HEK293T (cell line): ENCODE measurements at regions not wholly inside any gene's neighbourhood (a gene's known extent, or its start where the extent isn't known, plus 50 kb on each side); places are given as distances from the start of the nearest gene placed in this dataset.

ENCODE experiments used
- CTCF ChIA-PET: fragments of 350-600 bp; formaldehyde crosslinking; extraction: SDS; loops from one replicate; lab custom pipeline; 2021; ENCODE audit warnings: antibody characterized with exemption, inconsistent platforms; lab: Yijun Ruan, JAX
- POLR2A ChIA-PET: fragments of 350-600 bp; formaldehyde crosslinking; extraction: SDS; loops from one replicate; lab custom pipeline; 2020; ENCODE audit warnings: antibody characterized with exemption, inconsistent platforms; lab: Yijun Ruan, JAX
- DNase-seq: peaks from one replicate; pipeline ENCODE4 v3.0.0; 2012; ENCODE audit warnings: mixed read lengths; ENCODE audit errors: extremely low spot score
- ARNT ChIP-seq: fragments of 450-650 bp; IDR thresholded peaks from 2 replicates; pipeline ENCODE4 v1.6.1; 2017; ENCODE audit warnings: mild to moderate bottlenecking
- BHLHE40 ChIP-seq: fragments of 450-650 bp; IDR thresholded peaks from 2 replicates; pipeline ENCODE4 v1.6.1; 2016; ENCODE audit warnings: mild to moderate bottlenecking, moderate library complexity, borderline replicate concordance
- CTBP1 ChIP-seq: fragments of 450-650 bp; IDR thresholded peaks from 2 replicates; pipeline ENCODE4 v1.6.1; 2016; ENCODE audit warnings: borderline replicate concordance
- ELF4 ChIP-seq: fragments of 450-650 bp; IDR thresholded peaks from 2 replicates; pipeline ENCODE4 v1.6.1; 2017; ENCODE audit warnings: antibody characterized with exemption
- FOXA1 ChIP-seq: fragments of 450-650 bp; IDR thresholded peaks from 2 replicates; pipeline ENCODE4 v1.6.1; 2016; ENCODE audit warnings: mild to moderate bottlenecking
- FOXK2 ChIP-seq: fragments of 450-650 bp; IDR thresholded peaks from 2 replicates; pipeline ENCODE4 v1.6.1; 2016; ENCODE audit warnings: mild to moderate bottlenecking
- FOXM1 ChIP-seq: fragments of 450-650 bp; IDR thresholded peaks from 2 replicates; pipeline ENCODE4 v1.6.1; 2017; ENCODE audit warnings: mild to moderate bottlenecking, borderline replicate concordance
- HDGF ChIP-seq: fragments of 450-650 bp; IDR thresholded peaks from 2 replicates; pipeline ENCODE4 v1.6.1; 2017; ENCODE audit warnings: antibody characterized with exemption, borderline replicate concordance
- L3MBTL2 ChIP-seq: fragments of 450-650 bp; conservative IDR thresholded peaks from 2 replicates; pipeline ENCODE4 v1.6.1; 2016; ENCODE audit warnings: mild to moderate bottlenecking
- LEF1 ChIP-seq: fragments of 450-650 bp; IDR thresholded peaks from 2 replicates; pipeline ENCODE4 v1.6.1; 2017; ENCODE audit warnings: mild to moderate bottlenecking, borderline replicate concordance
- NFRKB ChIP-seq: fragments of 450-650 bp; IDR thresholded peaks from 2 replicates; pipeline ENCODE4 v1.6.1; 2016; ENCODE audit warnings: mild to moderate bottlenecking, moderate library complexity
- PKNOX1 ChIP-seq: fragments of 450-650 bp; IDR thresholded peaks from 2 replicates; pipeline ENCODE4 v1.6.1; 2016
- SP1 ChIP-seq: fragments of 450-650 bp; IDR thresholded peaks from 2 replicates; pipeline ENCODE4 v1.6.1; 2017
- SUZ12 ChIP-seq: fragments of 450-650 bp; IDR thresholded peaks from 2 replicates; pipeline ENCODE4 v1.6.1; 2016; ENCODE audit warnings: mild to moderate bottlenecking
- TARDBP ChIP-seq: fragments of 450-650 bp; IDR thresholded peaks from 2 replicates; pipeline ENCODE4 v1.6.1; 2016
- ZNF384 ChIP-seq: fragments of 450-650 bp; IDR thresholded peaks from 2 replicates; pipeline ENCODE4 v1.6.1; 2016

GRCh38 chr21:32216293-32216692 is 62.6 kb downstream of the MIS18A start:
- ChIA-PET POLR2A (no interaction called here), CTCF (no interaction called here)
- TF ChIP-seq LEF1 (no peak), NFRKB (no peak)
- no peak for DNase-seq

- DNase-seq = no peak
- no peak for TF ChIP-seq TARDBP
- TF ChIP-seq SP1 = no peak
- no peak for TF ChIP-seq ELF4
- no peak for TF ChIP-seq SUZ12
- TF ChIP-seq ZNF384 = no peak
- no peak for TF ChIP-seq CTBP1
- TF ChIP-seq NFRKB = no peak
- POLR2A ChIA-PET = no interaction called here
- CTCF ChIA-PET = no interaction called here
These were observed 63.6 kb downstream of the MIS18A start for GRCh38 chr21:32215306-32215685.

GRCh38 chr21:32214654-32215305 is 64.1 kb downstream of the MIS18A start:
- CTCF ChIA-PET = no interaction called here
- DNase-seq = no peak
- POLR2A ChIA-PET = no interaction called here
- TF ChIP-seq TARDBP = no peak
- no peak for TF ChIP-seq HDGF

GRCh38 chr21:32212116-32212515 is 66.7 kb downstream of the MIS18A start:
- CTCF ChIA-PET = no interaction called here
- DNase-seq = no peak
- no peak for TF ChIP-seq TARDBP
- no peak for TF ChIP-seq CTBP1
- TF ChIP-seq LEF1 = no peak
- TF ChIP-seq ZNF384 = no peak
- no peak for TF ChIP-seq FOXA1
- TF ChIP-seq FOXM1 = no peak
- no peak for TF ChIP-seq SP1
- TF ChIP-seq ARNT = no peak
- TF ChIP-seq SUZ12 = no peak
- TF ChIP-seq NFRKB = no peak
- TF ChIP-seq PKNOX1 = no peak
- TF ChIP-seq HDGF = no peak
- no peak for TF ChIP-seq ELF4
- no peak for TF ChIP-seq FOXK2
- no peak for TF ChIP-seq L3MBTL2
- TF ChIP-seq BHLHE40 = no peak
- POLR2A ChIA-PET = no interaction called here

GRCh38 chr21:32211306-32211705 is 67.5 kb downstream of the MIS18A start:
- DNase-seq = no peak
- no peak for TF ChIP-seq FOXK2
- TF ChIP-seq BHLHE40 = no peak
- no peak for TF ChIP-seq LEF1
- TF ChIP-seq ZNF384 = no peak
- TF ChIP-seq CTBP1 = no peak
- no peak for TF ChIP-seq SP1
- TF ChIP-seq ARNT = no peak
- TF ChIP-seq PKNOX1 = no peak
- ChIA-PET POLR2A (no interaction called here), CTCF (no interaction called here)

- CTCF ChIA-PET = no interaction called here
These were observed 69.3 kb downstream of the MIS18A start for GRCh38 chr21:32209580-32209979.

GRCh38 chr21:32207406-32207716 is 71.5 kb downstream of the MIS18A start:
- TF ChIP-seq FOXM1 (no peak), L3MBTL2 (no peak), CTBP1 (no peak), FOXA1 (no peak), FOXK2 (no peak), ZNF384 (no peak), BHLHE40 (no peak), HDGF (no peak), SUZ12 (no peak), NFRKB (no peak), TARDBP (no peak), LEF1 (no peak), ELF4 (no peak), SP1 (no peak)
- ChIA-PET CTCF (no interaction called here), POLR2A (no interaction called here)
- DNase-seq = no peak

More at GRCh38 chr21:32209580-32209979, 69.3 kb downstream of the MIS18A start:
- DNase-seq = no peak
- TF ChIP-seq LEF1 (no peak), ARNT (no peak), TARDBP (no peak), ZNF384 (no peak), FOXA1 (no peak), BHLHE40 (no peak), FOXK2 (no peak)
- POLR2A ChIA-PET = no interaction called here
